ENCODE measurements at regions not wholly inside any gene's neighbourhood (a gene's known extent, or its start where the extent isn't known, plus 50 kb on each side); places are given as distances from the start of the nearest gene placed in this dataset.

DNA sequence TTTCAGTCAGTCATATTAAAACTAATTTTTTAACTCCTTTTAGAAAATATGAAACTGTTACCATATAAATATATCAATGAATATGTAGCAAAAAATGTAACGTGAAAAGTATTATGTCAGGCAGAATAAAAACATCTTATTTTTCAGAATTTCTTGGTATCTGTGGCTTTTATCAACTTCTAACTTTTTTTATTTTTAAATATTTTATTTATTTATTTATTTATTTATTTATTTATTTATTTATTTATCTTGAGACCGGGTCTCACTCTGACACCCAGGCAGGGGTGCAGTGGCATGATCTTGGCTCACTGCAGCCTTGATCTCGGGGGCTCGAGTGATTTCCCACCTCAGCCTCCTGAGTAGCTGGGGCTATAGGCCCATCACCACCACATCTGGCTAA lies 87.6 kb downstream of the C21orf91 start (continued):
- TF ChIP-seq, protein P1, sequence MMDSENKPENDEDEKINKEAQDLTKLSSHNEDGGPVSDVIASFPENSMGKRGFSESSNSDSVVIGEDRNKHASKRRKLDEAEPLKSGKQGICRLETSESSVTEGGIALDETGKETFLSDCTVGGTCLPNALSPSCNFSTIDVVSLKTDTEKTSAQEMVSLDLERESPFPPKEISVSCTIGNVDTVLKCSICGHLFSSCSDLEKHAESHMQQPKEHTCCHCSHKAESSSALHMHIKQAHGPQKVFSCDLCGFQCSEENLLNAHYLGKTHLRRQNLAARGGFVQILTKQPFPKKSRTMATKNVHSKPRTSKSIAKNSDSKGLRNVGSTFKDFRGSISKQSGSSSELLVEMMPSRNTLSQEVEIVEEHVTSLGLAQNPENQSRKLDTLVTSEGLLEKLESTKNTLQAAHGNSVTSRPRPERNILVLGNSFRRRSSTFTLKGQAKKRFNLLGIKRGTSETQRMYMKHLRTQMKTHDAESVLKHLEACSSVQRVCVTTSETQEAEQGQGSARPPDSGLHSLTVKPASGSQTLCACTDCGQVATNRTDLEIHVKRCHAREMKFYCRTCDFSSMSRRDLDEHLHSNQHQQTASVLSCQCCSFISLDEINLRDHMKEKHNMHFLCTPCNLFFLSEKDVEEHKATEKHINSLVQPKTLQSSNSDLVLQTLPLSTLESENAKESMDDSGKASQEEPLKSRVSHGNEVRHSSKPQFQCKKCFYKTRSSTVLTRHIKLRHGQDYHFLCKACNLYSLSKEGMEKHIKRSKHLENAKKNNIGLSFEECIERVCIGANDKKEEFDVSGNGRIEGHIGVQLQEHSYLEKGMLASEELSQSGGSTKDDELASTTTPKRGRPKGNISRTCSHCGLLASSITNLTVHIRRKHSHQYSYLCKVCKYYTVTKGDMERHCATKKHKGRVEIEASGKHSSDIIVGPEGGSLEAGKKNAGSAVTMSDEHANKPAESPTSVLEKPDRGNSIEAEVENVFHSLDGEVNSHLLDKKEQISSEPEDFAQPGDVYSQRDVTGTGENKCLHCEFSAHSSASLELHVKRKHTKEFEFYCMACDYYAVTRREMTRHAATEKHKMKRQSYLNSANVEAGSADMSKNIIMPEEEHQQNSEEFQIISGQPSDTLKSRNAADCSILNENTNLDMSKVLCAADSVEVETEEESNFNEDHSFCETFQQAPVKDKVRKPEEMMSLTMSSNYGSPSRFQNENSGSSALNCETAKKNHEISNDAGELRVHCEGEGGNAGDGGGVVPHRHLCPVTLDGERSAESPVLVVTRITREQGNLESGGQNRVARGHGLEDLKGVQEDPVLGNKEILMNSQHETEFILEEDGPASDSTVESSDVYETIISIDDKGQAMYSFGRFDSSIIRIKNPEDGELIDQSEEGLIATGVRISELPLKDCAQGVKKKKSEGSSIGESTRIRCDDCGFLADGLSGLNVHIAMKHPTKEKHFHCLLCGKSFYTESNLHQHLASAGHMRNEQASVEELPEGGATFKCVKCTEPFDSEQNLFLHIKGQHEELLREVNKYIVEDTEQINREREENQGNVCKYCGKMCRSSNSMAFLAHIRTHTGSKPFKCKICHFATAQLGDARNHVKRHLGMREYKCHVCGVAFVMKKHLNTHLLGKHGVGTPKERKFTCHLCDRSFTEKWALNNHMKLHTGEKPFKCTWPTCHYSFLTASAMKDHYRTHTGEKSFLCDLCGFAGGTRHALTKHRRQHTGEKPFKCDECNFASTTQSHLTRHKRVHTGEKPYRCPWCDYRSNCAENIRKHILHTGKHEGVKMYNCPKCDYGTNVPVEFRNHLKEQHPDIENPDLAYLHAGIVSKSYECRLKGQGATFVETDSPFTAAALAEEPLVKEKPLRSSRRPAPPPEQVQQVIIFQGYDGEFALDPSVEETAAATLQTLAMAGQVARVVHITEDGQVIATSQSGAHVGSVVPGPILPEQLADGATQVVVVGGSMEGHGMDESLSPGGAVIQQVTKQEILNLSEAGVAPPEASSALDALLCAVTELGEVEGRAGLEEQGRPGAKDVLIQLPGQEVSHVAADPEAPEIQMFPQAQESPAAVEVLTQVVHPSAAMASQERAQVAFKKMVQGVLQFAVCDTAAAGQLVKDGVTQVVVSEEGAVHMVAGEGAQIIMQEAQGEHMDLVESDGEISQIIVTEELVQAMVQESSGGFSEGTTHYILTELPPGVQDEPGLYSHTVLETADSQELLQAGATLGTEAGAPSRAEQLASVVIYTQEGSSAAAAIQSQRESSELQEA (IDR thresholded peaks at IDR 0.05; ENCODE audit: low read depth): no peak
- TF ChIP-seq RAD51 (IDR thresholded peaks at IDR 0.05; ENCODE audit: borderline replicate concordance, low read depth) (no peak), ZNF644 (tag; IDR thresholded peaks at IDR 0.05; ENCODE audit: low read depth) (no peak), POLR2AphosphoS5 (IDR thresholded peaks at IDR 0.05; ENCODE audit: control insufficient read depth, insufficient read depth, low read depth, low read length) (no peak), PHB2 (IDR thresholded peaks at IDR 0.05; ENCODE audit: low read depth) (no peak), HLTF (IDR thresholded peaks at IDR 0.05) (no peak)
- TF ChIP-seq, protein P2, sequence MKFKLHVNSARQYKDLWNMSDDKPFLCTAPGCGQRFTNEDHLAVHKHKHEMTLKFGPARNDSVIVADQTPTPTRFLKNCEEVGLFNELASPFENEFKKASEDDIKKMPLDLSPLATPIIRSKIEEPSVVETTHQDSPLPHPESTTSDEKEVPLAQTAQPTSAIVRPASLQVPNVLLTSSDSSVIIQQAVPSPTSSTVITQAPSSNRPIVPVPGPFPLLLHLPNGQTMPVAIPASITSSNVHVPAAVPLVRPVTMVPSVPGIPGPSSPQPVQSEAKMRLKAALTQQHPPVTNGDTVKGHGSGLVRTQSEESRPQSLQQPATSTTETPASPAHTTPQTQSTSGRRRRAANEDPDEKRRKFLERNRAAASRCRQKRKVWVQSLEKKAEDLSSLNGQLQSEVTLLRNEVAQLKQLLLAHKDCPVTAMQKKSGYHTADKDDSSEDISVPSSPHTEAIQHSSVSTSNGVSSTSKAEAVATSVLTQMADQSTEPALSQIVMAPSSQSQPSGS (CRISPR knock-in tag; IDR thresholded peaks at IDR 0.05): no peak
